Nephron progenitor cell (in vitro differentiated cells): ENCODE measurements at regions not wholly inside any gene's neighbourhood (a gene's known extent, or its start where the extent isn't known, plus 50 kb on each side); places are given as distances from the start of the nearest gene placed in this dataset.
A peak's percentile ranks its signal among the peaks of the same experiment; 100 is the strongest.
"Not testable (repeated sequence)": the region's sequence is repeated elsewhere in the genome, so short reads cannot be mapped to it uniquely, and the experiment has no call there.

Experiments used
- DNase-seq: peaks from one replicate; pipeline ENCODE4 v3.0.0; 2021
- H3K27ac Mint-ChIP-seq: 2 replicates; pipeline ENCODE4 v1.8.0; 2021; ENCODE audit warnings: mild to moderate bottlenecking, moderate library complexity, mixed read lengths
- H3K27me3 Mint-ChIP-seq: 2 replicates; pipeline ENCODE4 v1.8.0; 2021; ENCODE audit warnings: mild to moderate bottlenecking, low read depth, mixed read lengths; ENCODE audit not compliant: poor library complexity
- H3K36me3 Mint-ChIP-seq: 2 replicates; pipeline ENCODE4 v1.8.0; 2021; ENCODE audit warnings: low read depth, mixed read lengths
- H3K4me1 Mint-ChIP-seq: 2 replicates; pipeline ENCODE4 v1.8.0; 2021; ENCODE audit warnings: mixed read lengths
- H3K4me3 Mint-ChIP-seq: 2 replicates; pipeline ENCODE4 v1.8.0; 2021; ENCODE audit warnings: mild to moderate bottlenecking, moderate library complexity, mixed read lengths
- H3K9me3 Mint-ChIP-seq: 2 replicates; pipeline ENCODE4 v1.8.0; 2021; ENCODE audit warnings: mild to moderate bottlenecking, moderate library complexity, mixed read lengths
- CTCF ChIP-seq: fragments of 200-600 bp; sonication (generic); IDR thresholded peaks from 2 replicates; pipeline ENCODE4 v1.5.0; 2021; ENCODE audit warnings: antibody characterized with exemption

DNA sequence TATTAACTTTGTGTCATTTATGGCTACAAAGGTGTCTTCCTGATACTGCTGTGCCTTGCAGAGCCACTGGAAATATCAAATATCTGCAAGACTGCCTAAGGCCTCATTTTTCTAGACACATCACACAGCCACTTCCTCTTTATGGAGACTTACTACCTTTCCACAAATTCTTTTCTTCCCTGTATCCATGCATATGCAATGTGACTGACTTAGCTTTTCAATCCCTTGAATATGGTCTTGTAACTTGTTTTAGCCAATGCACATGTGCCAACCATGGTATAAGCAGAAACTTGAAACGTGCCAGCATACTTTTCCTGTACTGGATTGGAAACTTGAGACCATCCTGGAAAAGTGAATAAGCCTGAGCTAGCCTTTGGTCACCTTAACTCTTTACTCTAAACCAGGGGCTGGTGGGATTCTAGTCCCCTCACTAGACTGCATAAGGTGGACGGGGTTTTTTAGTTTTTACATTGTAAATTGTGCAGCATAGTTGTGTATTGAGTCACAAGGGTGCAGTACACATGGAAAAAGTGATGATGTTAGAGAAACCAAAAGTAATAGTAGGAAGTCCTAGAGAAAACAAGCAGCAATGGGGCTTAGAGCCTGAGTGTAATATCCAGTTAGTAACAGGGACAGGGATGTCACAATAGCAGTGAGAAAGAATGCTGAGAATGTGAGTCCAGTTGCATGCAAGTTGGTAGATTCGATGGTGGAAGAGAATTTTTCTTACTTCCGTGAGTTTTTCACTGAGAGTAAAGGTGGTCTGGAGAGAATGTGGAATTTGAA lies 879.5 kb downstream of the SORCS1 start:
- Mint-ChIP-seq H3K9me3 (peaks cover 7% of the 10 kb centered on the region), H3K27ac (peak overlapping the region; percentile 17), H3K27me3 (peaks cover 3% of the 10 kb centered on the region), H3K4me1 (no peaks in the 10 kb centered on the region), H3K36me3 (peaks cover 6% of the 10 kb centered on the region), H3K4me3 (no peak overlapping the region)
- TF ChIP-seq CTCF, result no peak
- no peak for DNase-seq

GRCh38 chr10:106280896-106281460 lies 883.5 kb downstream of the SORCS1 start:
- H3K4me1 Mint-ChIP-seq, result no peaks in the 10 kb centered on the region
- no peak for TF ChIP-seq CTCF
- H3K36me3 Mint-ChIP-seq, result peaks cover 6% of the 10 kb centered on the region
- peaks cover 7% of the 10 kb centered on the region for H3K9me3 Mint-ChIP-seq
- H3K4me3 Mint-ChIP-seq, result no peak overlapping the region
- no peak for DNase-seq
- no peak overlapping the region for H3K27ac Mint-ChIP-seq
- H3K27me3 Mint-ChIP-seq, result no peaks in the 10 kb centered on the region

DNA sequence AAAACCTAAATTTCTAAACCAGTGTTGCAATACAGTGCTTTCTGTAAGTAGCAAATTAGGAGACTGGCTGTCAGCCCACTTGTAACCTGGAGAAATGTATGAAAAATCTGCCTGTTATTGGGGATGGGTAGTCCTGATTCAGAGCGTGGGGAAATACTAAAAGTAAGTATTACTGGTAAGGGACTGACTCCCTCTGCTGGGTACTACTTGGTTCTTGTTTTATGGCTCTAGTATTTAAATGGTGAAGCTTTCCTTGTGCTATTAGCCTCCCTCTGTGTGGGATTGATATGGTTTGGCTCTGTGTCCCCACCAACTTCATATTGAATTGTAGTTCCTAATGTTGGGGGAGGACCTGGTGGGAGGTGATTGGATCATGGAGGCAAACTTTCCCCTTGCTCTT lies 886.1 kb downstream of the SORCS1 start:
- Mint-ChIP-seq H3K4me1 (no peaks in the 10 kb centered on the region), H3K36me3 (peaks cover 6% of the 10 kb centered on the region), H3K27ac (no peak overlapping the region), H3K27me3 (no peaks in the 10 kb centered on the region), H3K4me3 (no peak overlapping the region), H3K9me3 (peaks cover 7% of the 10 kb centered on the region)
- no peak for DNase-seq
- no peak for TF ChIP-seq CTCF

- Mint-ChIP-seq H3K27me3 (no peaks in the 10 kb centered on the region), H3K36me3 (no peaks in the 10 kb centered on the region), H3K4me1 (no peaks in the 10 kb centered on the region), H3K27ac (no peak overlapping the region), H3K9me3 (no peaks in the 10 kb centered on the region), H3K4me3 (no peak overlapping the region)
- no peak for TF ChIP-seq CTCF
- DNase-seq, result no peak
Measured at GRCh38 chr10:106271237-106271636, 893.3 kb downstream of the SORCS1 start.

DNA sequence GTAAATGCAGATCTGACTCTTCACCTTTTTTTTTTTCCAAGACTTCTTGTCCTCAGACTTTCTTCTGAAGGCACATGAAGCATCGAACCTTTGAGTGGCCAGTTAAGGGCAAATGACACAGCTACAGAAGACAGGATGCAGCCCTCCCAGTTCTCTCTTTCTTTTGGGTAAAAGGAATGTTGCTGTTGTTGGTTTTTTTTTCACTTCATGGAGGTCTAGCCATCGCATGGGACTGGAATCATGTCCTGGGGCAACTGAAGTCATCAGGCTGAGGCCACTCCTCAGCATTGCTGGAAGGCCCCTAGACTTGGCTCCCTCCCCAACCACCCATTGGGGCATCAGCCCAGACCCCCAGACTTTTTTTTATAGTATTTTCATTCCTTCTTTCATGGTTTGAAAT lies 896.5 kb downstream of the SORCS1 start:
- Mint-ChIP-seq H3K9me3 (no peaks in the 10 kb centered on the region), H3K27ac (no peak overlapping the region)
- TF ChIP-seq CTCF, result no peak

DNA sequence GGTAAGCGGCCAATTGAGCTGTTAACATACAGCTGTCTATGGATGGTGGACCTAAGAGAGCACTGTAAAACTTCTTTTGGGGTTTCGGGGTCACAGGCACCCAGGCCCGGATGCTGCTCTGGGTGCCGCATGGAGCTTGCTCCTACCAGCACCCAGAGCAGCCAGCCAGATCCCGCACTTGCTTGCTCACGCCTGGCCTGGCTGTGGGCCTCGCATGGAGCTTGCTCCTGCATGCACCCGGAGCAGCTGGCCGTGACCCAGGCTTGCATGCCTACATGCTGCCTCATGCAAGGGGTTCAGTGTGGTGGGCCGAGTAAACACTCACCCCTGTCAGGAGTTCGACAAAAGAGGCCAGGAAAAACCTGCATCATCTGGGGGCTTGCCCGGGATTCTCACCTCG lies 896.9 kb downstream of the SORCS1 start:
- Mint-ChIP-seq H3K27me3 (no peaks in the 10 kb centered on the region), H3K4me3 (no peak overlapping the region), H3K27ac (no peak overlapping the region), H3K36me3 (no peaks in the 10 kb centered on the region), H3K4me1 (no peaks in the 10 kb centered on the region), H3K9me3 (no peaks in the 10 kb centered on the region)
- no peak for TF ChIP-seq CTCF
- DNase-seq, result no peak

More for the DNA sequence above, 896.5 kb downstream of the SORCS1 start:
- no peaks in the 10 kb centered on the region for H3K4me1 Mint-ChIP-seq
- H3K4me3 Mint-ChIP-seq, result no peak overlapping the region
- no peaks in the 10 kb centered on the region for H3K36me3 Mint-ChIP-seq
- H3K27me3 Mint-ChIP-seq, result no peaks in the 10 kb centered on the region
- DNase-seq, result no peak

- not testable (repeated sequence) for H3K9me3 Mint-ChIP-seq
Measured at GRCh38 chr10:106257432-106257831, 907.1 kb downstream of the SORCS1 start.

More at GRCh38 chr10:106257432-106257831, 907.1 kb downstream of the SORCS1 start:
- not testable (repeated sequence) for H3K36me3 Mint-ChIP-seq, H3K4me1 Mint-ChIP-seq, DNase-seq, H3K4me3 Mint-ChIP-seq, H3K27me3 Mint-ChIP-seq, H3K27ac Mint-ChIP-seq
